Stimulated activated memory B cell treated with anti-CD40 and anti-IgM and Interleukin-4, amounts not matched to agents 10 μg/mL and 1 μg/mL and 100 μg/mL, for 72 hours (primary cell): ENCODE measurements at regions not wholly inside any gene's neighbourhood (a gene's known extent, or its start where the extent isn't known, plus 50 kb on each side); places are given as distances from the start of the nearest gene placed in this dataset.
A peak's percentile ranks its signal among the peaks of the same experiment; 100 is the strongest.
"Not testable (repeated sequence)": the region's sequence is repeated elsewhere in the genome, so short reads cannot be mapped to it uniquely, and the experiment has no call there.

Experiments used
- ATAC-seq: fragments of 150-1000 bp; cut with Tn5 transposase; 2 replicates; pipeline ENCODE4 v1.10.0; 2021
- H3K27ac Mint-ChIP-seq: one replicate; pipeline ENCODE4 v1.8.0; 2022; ENCODE audit warnings: mild to moderate bottlenecking, mixed read lengths
- H3K27me3 Mint-ChIP-seq: one replicate; pipeline ENCODE4 v1.8.0; 2022; ENCODE audit warnings: mixed read lengths
- H3K36me3 Mint-ChIP-seq: one replicate; pipeline ENCODE4 v1.8.0; 2022; ENCODE audit warnings: mixed read lengths
- H3K4me1 Mint-ChIP-seq: one replicate; pipeline ENCODE4 v1.8.0; 2022; ENCODE audit warnings: mixed read lengths
- H3K4me3 Mint-ChIP-seq: one replicate; pipeline ENCODE4 v1.8.0; 2022; ENCODE audit warnings: mild to moderate bottlenecking, moderate library complexity, mixed read lengths
- H3K9me3 Mint-ChIP-seq: one replicate; pipeline ENCODE4 v1.8.0; 2022; ENCODE audit warnings: mixed read lengths

DNA sequence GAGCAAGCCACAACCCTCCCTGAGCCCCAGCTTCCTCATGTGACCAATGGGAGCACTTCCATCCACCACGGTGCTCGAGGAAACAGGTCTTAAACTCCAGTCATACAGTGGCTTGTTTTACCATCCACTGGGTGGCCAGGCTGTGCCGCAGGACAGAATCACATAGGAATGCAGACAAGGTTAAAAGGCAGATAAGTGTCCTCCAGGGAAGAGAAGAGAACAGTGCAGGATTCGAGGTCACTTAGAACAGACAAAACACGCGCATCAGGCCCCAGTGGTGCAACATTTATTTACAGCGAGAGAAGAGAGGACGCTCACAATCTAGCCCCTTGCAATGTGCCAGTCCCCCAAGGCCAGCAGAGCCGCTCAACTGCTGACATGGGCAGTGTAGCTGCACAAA lies 92.8 kb downstream of the TMEM130 start:
- H3K9me3 Mint-ChIP-seq, result peaks cover 4% of the 10 kb centered on the region
- H3K4me1 Mint-ChIP-seq, result peaks cover 8% of the 10 kb centered on the region
- no peak overlapping the region for H3K27ac Mint-ChIP-seq
- no peaks in the 10 kb centered on the region for H3K36me3 Mint-ChIP-seq
- H3K4me3 Mint-ChIP-seq, result no peak overlapping the region
- H3K27me3 Mint-ChIP-seq, result peaks cover 25% of the 10 kb centered on the region
- no peak for ATAC-seq

GRCh38 chr7:98778421-98778820 lies 91.4 kb downstream of the TMEM130 start:
- Mint-ChIP-seq H3K27me3 (peaks cover 23% of the 10 kb centered on the region), H3K4me3 (no peak overlapping the region), H3K9me3 (peaks cover 4% of the 10 kb centered on the region), H3K27ac (no peak overlapping the region), H3K4me1 (no peaks in the 10 kb centered on the region), H3K36me3 (no peaks in the 10 kb centered on the region)
- ATAC-seq, result no peak

DNA sequence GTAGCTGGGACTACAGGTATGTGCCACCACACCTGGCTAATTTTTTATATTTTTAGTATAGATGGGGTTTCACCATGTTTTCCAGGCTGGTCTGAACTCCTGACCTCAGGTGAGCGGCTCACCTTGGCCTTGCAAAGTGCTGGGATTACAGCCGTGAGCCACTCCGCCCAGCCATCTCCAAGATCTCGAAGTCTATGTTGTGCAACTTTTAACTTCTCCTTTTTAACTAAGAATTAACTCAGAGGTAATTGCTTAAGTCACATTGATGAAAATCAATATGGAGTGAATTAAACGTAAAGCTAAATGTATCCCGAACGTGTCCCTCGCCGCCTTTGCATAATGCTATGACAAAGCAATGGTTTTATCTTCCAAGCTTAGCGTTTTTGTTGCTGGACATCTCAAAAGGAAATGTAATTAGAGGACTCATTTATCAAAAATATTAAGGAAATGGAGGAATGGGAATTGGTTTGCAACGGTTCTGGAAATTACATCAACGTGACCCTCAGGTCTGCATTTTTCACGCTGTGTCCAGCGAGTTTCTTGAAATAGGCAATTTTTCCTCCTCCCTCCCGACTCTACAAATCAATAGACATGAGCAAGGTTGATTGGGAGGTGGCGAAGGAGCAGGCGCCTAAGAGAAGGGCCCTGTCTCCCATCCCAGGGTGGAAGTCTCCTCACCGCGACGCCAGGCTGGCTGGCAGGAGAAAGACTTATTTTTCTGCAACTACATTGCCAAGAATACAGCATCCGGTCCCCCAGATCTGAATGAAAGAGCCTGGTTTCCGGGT lies 89.8 kb downstream of the TMEM130 start:
- Mint-ChIP-seq H3K4me3 (no peak overlapping the region), H3K27ac (no peak overlapping the region), H3K27me3 (peaks cover 37% of the 10 kb centered on the region), H3K4me1 (no peaks in the 10 kb centered on the region), H3K36me3 (no peaks in the 10 kb centered on the region), H3K9me3 (peaks cover 4% of the 10 kb centered on the region)
- ATAC-seq, result no peak

GRCh38 chr7:98784216-98784785 lies 85.5 kb downstream of the TMEM130 start:
- ATAC-seq, result no peak
- no peak overlapping the region for H3K4me3 Mint-ChIP-seq
- no peaks in the 10 kb centered on the region for H3K36me3 Mint-ChIP-seq
- no peaks in the 10 kb centered on the region for H3K9me3 Mint-ChIP-seq
- peaks cover 32% of the 10 kb centered on the region for H3K27me3 Mint-ChIP-seq
- H3K4me1 Mint-ChIP-seq, result no peaks in the 10 kb centered on the region
- H3K27ac Mint-ChIP-seq, result no peak overlapping the region

GRCh38 chr7:98785929-98786571 lies 83.8 kb downstream of the TMEM130 start:
- no peaks in the 10 kb centered on the region for H3K9me3 Mint-ChIP-seq
- no peak overlapping the region for H3K27ac Mint-ChIP-seq
- peak; percentile 24 for ATAC-seq
- no peak overlapping the region for H3K4me3 Mint-ChIP-seq
- H3K27me3 Mint-ChIP-seq, result peaks cover 38% of the 10 kb centered on the region
- H3K4me1 Mint-ChIP-seq, result no peaks in the 10 kb centered on the region
- no peaks in the 10 kb centered on the region for H3K36me3 Mint-ChIP-seq

GRCh38 chr7:98788966-98789365 lies 80.8 kb downstream of the TMEM130 start:
- no peaks in the 10 kb centered on the region for H3K4me1 Mint-ChIP-seq
- H3K9me3 Mint-ChIP-seq, result no peaks in the 10 kb centered on the region
- H3K27ac Mint-ChIP-seq, result no peak overlapping the region
- ATAC-seq, result no peak
- H3K36me3 Mint-ChIP-seq, result no peaks in the 10 kb centered on the region
- H3K27me3 Mint-ChIP-seq, result peaks cover 31% of the 10 kb centered on the region
- no peak overlapping the region for H3K4me3 Mint-ChIP-seq

GRCh38 chr7:98794453-98794852 lies 75.4 kb downstream of the TMEM130 start:
- H3K4me3 Mint-ChIP-seq, H3K27ac Mint-ChIP-seq, H3K36me3 Mint-ChIP-seq, H3K9me3 Mint-ChIP-seq, ATAC-seq, H3K4me1 Mint-ChIP-seq: not testable (repeated sequence)
- peaks cover 26% of the 10 kb centered on the region for H3K27me3 Mint-ChIP-seq

DNA sequence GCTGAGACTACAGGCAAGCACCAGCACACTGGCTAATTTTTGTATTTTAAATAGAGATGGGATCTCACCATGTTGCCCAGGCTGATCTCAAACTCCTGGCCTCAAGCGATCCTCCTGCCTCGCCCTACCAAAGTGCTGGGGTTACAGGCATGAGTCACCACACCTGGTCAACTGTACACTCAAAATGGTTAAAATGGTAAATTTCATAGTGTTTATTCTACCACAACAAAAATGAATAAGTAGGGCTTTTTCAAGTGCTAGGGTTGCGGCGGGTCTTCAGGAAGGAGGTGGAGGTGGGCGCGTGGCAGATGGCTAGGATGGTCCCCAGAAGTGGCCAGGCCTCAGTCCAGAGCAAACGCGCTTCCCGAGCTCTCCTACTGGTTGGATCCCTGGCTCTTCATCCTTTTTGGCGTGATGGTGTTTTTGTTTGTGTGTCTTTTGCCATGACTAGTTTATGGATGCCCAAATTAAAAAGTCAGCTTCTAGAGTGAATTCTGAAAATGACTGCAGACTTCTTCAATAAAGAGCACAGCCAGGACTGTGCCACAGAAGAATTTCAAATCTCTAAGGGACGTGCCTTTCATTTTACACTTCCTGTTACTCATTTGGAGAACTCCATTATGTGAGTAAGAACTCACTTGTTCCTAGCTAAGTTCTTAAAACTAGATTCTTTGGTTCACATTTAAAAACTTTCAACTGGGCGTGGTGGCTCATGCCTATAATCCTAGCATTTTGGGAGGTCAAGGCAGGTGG lies 73.9 kb downstream of the TMEM130 start:
- ATAC-seq, result peak; percentile 88
- H3K9me3 Mint-ChIP-seq, result peaks cover 8% of the 10 kb centered on the region
- peak overlapping the region; percentile 49 for H3K27ac Mint-ChIP-seq
- peaks cover 29% of the 10 kb centered on the region for H3K27me3 Mint-ChIP-seq
- H3K4me1 Mint-ChIP-seq, result peaks cover 7% of the 10 kb centered on the region
- no peaks in the 10 kb centered on the region for H3K36me3 Mint-ChIP-seq
- H3K4me3 Mint-ChIP-seq, result no peak overlapping the region
